Hepatocyte (in vitro differentiated cells): ENCODE measurements at regions not wholly inside any gene's neighbourhood (a gene's known extent, or its start where the extent isn't known, plus 50 kb on each side); places are given as distances from the start of the nearest gene placed in this dataset.
A peak's percentile ranks its signal among the peaks of the same experiment; 100 is the strongest.

Source experiments
- DNase-seq: peaks from one replicate; pipeline ENCODE4 v3.0.0-alpha.2; 2016; ENCODE audit warnings: low spot score
- H2AFZ ChIP-seq: fragments of 200-600 bp; sonication (generic); 2 replicates; pipeline ENCODE4 v1.6.0; 2016; ENCODE audit warnings: antibody characterized with exemption, mild to moderate bottlenecking
- H3K27ac ChIP-seq: fragments of 200-600 bp; sonication (generic); 2 replicates; pipeline ENCODE4 v1.5.1; 2016; ENCODE audit warnings: mild to moderate bottlenecking
- H3K27me3 ChIP-seq: fragments of 200-600 bp; sonication (generic); 2 replicates; pipeline ENCODE4 v1.6.1; 2016
- H3K36me3 ChIP-seq: fragments of 200-600 bp; sonication (generic); replicated peaks from 2 replicates; pipeline ENCODE4 v1.5.1; 2016; ENCODE audit warnings: low read depth; ENCODE audit not compliant: insufficient read depth
- H3K4me1 ChIP-seq: fragments of 200-600 bp; sonication (generic); 2 replicates; pipeline ENCODE4 v1.5.1; 2016; ENCODE audit warnings: mild to moderate bottlenecking, moderate library complexity; ENCODE audit not compliant: insufficient read depth
- H3K4me2 ChIP-seq: fragments of 200-600 bp; sonication (generic); 2 replicates; pipeline ENCODE4 v1.6.0; 2016
- H3K4me3 ChIP-seq: fragments of 200-600 bp; sonication (generic); 2 replicates; pipeline ENCODE4 v1.5.1; 2016; ENCODE audit warnings: mild to moderate bottlenecking
- H3K79me2 ChIP-seq: fragments of 200-600 bp; sonication (generic); 2 replicates; pipeline ENCODE4 v1.6.0; 2017; ENCODE audit warnings: mild to moderate bottlenecking
- H3K9me2 ChIP-seq: fragments of 200-600 bp; sonication (generic); replicated peaks from 2 replicates; pipeline ENCODE4 v1.6.0; 2017; ENCODE audit warnings: mild to moderate bottlenecking; ENCODE audit not compliant: insufficient read depth
- H3K9me3 ChIP-seq: fragments of 200-600 bp; sonication (generic); 2 replicates; pipeline ENCODE4 v1.5.1; 2016; ENCODE audit warnings: low read depth, mild to moderate bottlenecking
- H4K20me1 ChIP-seq: fragments of 200-600 bp; sonication (generic); 2 replicates; pipeline ENCODE4 v1.6.0; 2016; ENCODE audit warnings: mild to moderate bottlenecking; ENCODE audit not compliant: insufficient read depth, poor library complexity, severe bottlenecking
- CTCF ChIP-seq: fragments of 200-600 bp; sonication (generic); IDR thresholded peaks from 2 replicates; pipeline ENCODE4 v1.5.1; 2016; ENCODE audit warnings: antibody characterized with exemption, mild to moderate bottlenecking; ENCODE audit not compliant: poor library complexity
- EZH2 ChIP-seq: fragments of 200-600 bp; sonication (generic); IDR thresholded peaks from 2 replicates; pipeline ENCODE4 v1.6.1; 2016; ENCODE audit warnings: antibody characterized with exemption, mild to moderate bottlenecking, borderline replicate concordance
- EZH2phosphoT487 ChIP-seq: fragments of 200-600 bp; sonication (generic); IDR thresholded peaks from one replicate; pipeline ENCODE4 v1.6.1; 2018; ENCODE audit warnings: antibody characterized with exemption, mild to moderate bottlenecking, low read depth, moderate library complexity; ENCODE audit not compliant: unreplicated experiment, severe bottlenecking
- WGBS: methylation state at CpG from one replicate; pipeline ENCODE4 v1.1.6; 2016; ENCODE audit warnings: low lambda C conversion rate; ENCODE audit errors: missing lambda C conversion rate; 5-methylcytosine and 5-hydroxymethylcytosine counted together

GRCh38 chr10:125484035-125484732 lies 198.8 kb downstream of the TEX36 start:
- no peaks in the 10 kb centered on the region for H4K20me1 ChIP-seq
- H3K27ac ChIP-seq, result no peak overlapping the region
- no peaks in the 10 kb centered on the region for H3K79me2 ChIP-seq
- no peaks in the 10 kb centered on the region for H3K36me3 ChIP-seq
- H2AFZ ChIP-seq, result no peak overlapping the region
- no peak for TF ChIP-seq CTCF
- no peak for TF ChIP-seq EZH2phosphoT487
- TF ChIP-seq EZH2, result no peak
- no peaks in the 10 kb centered on the region for H3K4me1 ChIP-seq
- H3K9me2 ChIP-seq, result no peaks in the 10 kb centered on the region
- WGBS, result 91% methylated on average over 1 of the region's 1 CpG
- DNase-seq, result no peak
- H3K4me2 ChIP-seq, result no peak overlapping the region
- no peaks in the 10 kb centered on the region for H3K27me3 ChIP-seq
- H3K9me3 ChIP-seq, result no peaks in the 10 kb centered on the region
- no peak overlapping the region for H3K4me3 ChIP-seq

- WGBS, result 82% methylated on average over 5 of the region's 5 CpGs
- no peak for TF ChIP-seq EZH2phosphoT487
- no peak for TF ChIP-seq EZH2
- TF ChIP-seq CTCF, result no peak
- DNase-seq, result no peak
- no peaks in the 10 kb centered on the region for H3K9me3 ChIP-seq
- no peak overlapping the region for H3K4me3 ChIP-seq
- no peaks in the 10 kb centered on the region for H3K9me2 ChIP-seq
- no peak overlapping the region for H2AFZ ChIP-seq
- H4K20me1 ChIP-seq, result no peaks in the 10 kb centered on the region
- no peak overlapping the region for H3K27ac ChIP-seq
- peak overlapping the region; percentile 26 for H3K4me2 ChIP-seq
- no peaks in the 10 kb centered on the region for H3K4me1 ChIP-seq
- H3K27me3 ChIP-seq, result no peaks in the 10 kb centered on the region
- H3K36me3 ChIP-seq, result no peaks in the 10 kb centered on the region
- no peaks in the 10 kb centered on the region for H3K79me2 ChIP-seq
Observed at GRCh38 chr10:125482637-125483036, 200.3 kb downstream of the TEX36 start.

- TF ChIP-seq EZH2 (no peak), EZH2phosphoT487 (no peak), CTCF (no peak)
- Histone ChIP-seq H3K79me2 (no peaks in the 10 kb centered on the region), H3K27me3 (no peaks in the 10 kb centered on the region), H3K4me3 (no peak overlapping the region), H3K27ac (no peak overlapping the region), H2AFZ (no peak overlapping the region), H3K9me2 (no peaks in the 10 kb centered on the region), H3K9me3 (no peaks in the 10 kb centered on the region), H3K36me3 (no peaks in the 10 kb centered on the region), H4K20me1 (no peaks in the 10 kb centered on the region), H3K4me1 (no peaks in the 10 kb centered on the region), H3K4me2 (peak overlapping the region; percentile 26)
- no peak for DNase-seq
- 32% methylated on average over 2 of the region's 2 CpGs for WGBS
Observed at GRCh38 chr10:125482108-125482507, 200.9 kb downstream of the TEX36 start.

DNA sequence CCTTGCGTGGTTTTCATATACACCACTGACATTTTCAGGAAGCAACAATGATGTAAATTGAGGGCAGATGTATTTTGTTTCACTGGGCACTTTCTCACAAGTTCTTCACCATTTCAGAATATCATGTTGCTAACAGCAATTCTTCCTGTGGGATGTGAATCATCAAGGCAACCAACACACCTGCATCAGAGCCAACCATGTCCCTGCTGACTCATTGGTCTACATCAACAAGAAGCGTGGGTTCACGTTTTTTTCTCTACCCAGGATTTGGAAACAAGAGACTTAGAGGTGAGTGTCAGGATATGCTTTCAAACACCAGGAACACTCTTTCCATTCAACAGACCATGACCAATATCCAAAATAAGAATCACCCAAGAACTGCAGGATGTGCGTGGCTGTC lies 203.9 kb downstream of the TEX36 start:
- H3K27ac ChIP-seq, result no peak overlapping the region
- H3K9me2 ChIP-seq, result no peaks in the 10 kb centered on the region
- H2AFZ ChIP-seq, result no peak overlapping the region
- no peaks in the 10 kb centered on the region for H4K20me1 ChIP-seq
- H3K4me3 ChIP-seq, result no peak overlapping the region
- no peaks in the 10 kb centered on the region for H3K27me3 ChIP-seq
- no peaks in the 10 kb centered on the region for H3K79me2 ChIP-seq
- no peaks in the 10 kb centered on the region for H3K36me3 ChIP-seq
- no peak overlapping the region for H3K4me2 ChIP-seq
- TF ChIP-seq EZH2phosphoT487 (no peak), CTCF (no peak), EZH2 (no peak)
- no peak for DNase-seq
- H3K4me1 ChIP-seq, result no peaks in the 10 kb centered on the region
- WGBS, result 81% methylated on average over 4 of the region's 4 CpGs
- no peaks in the 10 kb centered on the region for H3K9me3 ChIP-seq
